ENCODE measurements at regions not wholly inside any gene's neighbourhood (a gene's known extent, or its start where the extent isn't known, plus 50 kb on each side); places are given as distances from the start of the nearest gene placed in this dataset.

GRCh38 chr7:153002572-153002971 is 243.0 kb downstream of the ACTR3B start:
- Histone ChIP-seq H2AFZ (ENCODE audit: low read depth, low read length) (no peak overlapping the region), H3K4me2 (ENCODE audit: low read length) (no peak overlapping the region), H3K4me1 (ENCODE audit: insufficient read depth, low read length) (no peaks in the 10 kb centered on the region), H3K79me2 (ENCODE audit: insufficient read depth, low read length) (no peaks in the 10 kb centered on the region), H4K20me1 (ENCODE audit: insufficient read depth, low read length) (no peaks in the 10 kb centered on the region), H3K4me3 (ENCODE audit: insufficient read depth, low read depth, low read length) (no peak overlapping the region), H3K27me3 (ENCODE audit: insufficient read depth, low read length) (no peaks in the 10 kb centered on the region), H3K9ac (ENCODE audit: low read length) (no peak overlapping the region), H3K27ac (ENCODE audit: low read depth, low read length) (no peak overlapping the region), H3K36me3 (ENCODE audit: insufficient read depth, low read length) (no peaks in the 10 kb centered on the region), H3K9me3 (ENCODE audit: insufficient read depth, low read depth, low read length) (no peaks in the 10 kb centered on the region)
- H3K4me3 Mint-ChIP-seq (ENCODE audit: unreplicated experiment), result no peak overlapping the region
- DNase-seq (ENCODE audit: low read depth) (no peak), FAIRE-seq (no peak)
- peaks cover 5% of the 10 kb centered on the region for H3K27me3 Mint-ChIP-seq (ENCODE audit: low read depth, unreplicated experiment)
- H3K27ac Mint-ChIP-seq (ENCODE audit: unreplicated experiment), result no peak overlapping the region
- H3K4me1 Mint-ChIP-seq (ENCODE audit: low read depth, unreplicated experiment), result no peaks in the 10 kb centered on the region
- no peak for TF ChIP-seq EZH2 (IDR thresholded peaks at IDR 0.05; ENCODE audit: insufficient read depth, low read length)
- TF ChIP-seq CTCF (IDR thresholded peaks at IDR 0.05; ENCODE audit: insufficient read depth, low read depth, low read length), result no peak
- H3K36me3 Mint-ChIP-seq (ENCODE audit: low read depth, unreplicated experiment), result no peaks in the 10 kb centered on the region
- H3K9me3 Mint-ChIP-seq (ENCODE audit: unreplicated experiment), result peaks cover 9% of the 10 kb centered on the region

GRCh38 chr7:153004341-153004740 is 244.8 kb downstream of the ACTR3B start:
- Histone ChIP-seq H3K27ac (ENCODE audit: low read depth, low read length) (no peak overlapping the region), H2AFZ (ENCODE audit: low read depth, low read length) (no peak overlapping the region), H4K20me1 (ENCODE audit: insufficient read depth, low read length) (no peaks in the 10 kb centered on the region), H3K9me3 (ENCODE audit: insufficient read depth, low read depth, low read length) (no peaks in the 10 kb centered on the region), H3K79me2 (ENCODE audit: insufficient read depth, low read length) (no peaks in the 10 kb centered on the region), H3K9ac (ENCODE audit: low read length) (no peak overlapping the region), H3K4me1 (ENCODE audit: insufficient read depth, low read length) (no peaks in the 10 kb centered on the region), H3K27me3 (ENCODE audit: insufficient read depth, low read length) (no peaks in the 10 kb centered on the region), H3K4me2 (ENCODE audit: low read length) (no peak overlapping the region), H3K36me3 (ENCODE audit: insufficient read depth, low read length) (no peaks in the 10 kb centered on the region), H3K4me3 (ENCODE audit: insufficient read depth, low read depth, low read length) (no peak overlapping the region)
- TF ChIP-seq CTCF (IDR thresholded peaks at IDR 0.05; ENCODE audit: insufficient read depth, low read depth, low read length) (no peak), EZH2 (IDR thresholded peaks at IDR 0.05; ENCODE audit: insufficient read depth, low read length) (no peak)
- peaks cover 4% of the 10 kb centered on the region for H3K9me3 Mint-ChIP-seq (ENCODE audit: unreplicated experiment)
- H3K27me3 Mint-ChIP-seq (ENCODE audit: low read depth, unreplicated experiment), result peaks cover 8% of the 10 kb centered on the region
- no peak overlapping the region for H3K27ac Mint-ChIP-seq (ENCODE audit: unreplicated experiment)
- H3K4me3 Mint-ChIP-seq (ENCODE audit: unreplicated experiment), result no peak overlapping the region
- FAIRE-seq, result no peak
- H3K36me3 Mint-ChIP-seq (ENCODE audit: low read depth, unreplicated experiment), result no peaks in the 10 kb centered on the region
- H3K4me1 Mint-ChIP-seq (ENCODE audit: low read depth, unreplicated experiment), result no peaks in the 10 kb centered on the region
- DNase-seq (ENCODE audit: low read depth), result no peak

- Mint-ChIP-seq H3K27ac (ENCODE audit: unreplicated experiment) (no peak overlapping the region), H3K4me1 (ENCODE audit: low read depth, unreplicated experiment) (no peaks in the 10 kb centered on the region), H3K9me3 (ENCODE audit: unreplicated experiment) (no peaks in the 10 kb centered on the region), H3K4me3 (ENCODE audit: unreplicated experiment) (no peak overlapping the region), H3K27me3 (ENCODE audit: low read depth, unreplicated experiment) (peaks cover 13% of the 10 kb centered on the region), H3K36me3 (ENCODE audit: low read depth, unreplicated experiment) (no peaks in the 10 kb centered on the region)
- Histone ChIP-seq H3K27me3 (ENCODE audit: insufficient read depth, low read length) (no peaks in the 10 kb centered on the region), H3K4me1 (ENCODE audit: insufficient read depth, low read length) (no peaks in the 10 kb centered on the region), H4K20me1 (ENCODE audit: insufficient read depth, low read length) (no peaks in the 10 kb centered on the region), H3K4me3 (ENCODE audit: insufficient read depth, low read depth, low read length) (no peak overlapping the region), H2AFZ (ENCODE audit: low read depth, low read length) (no peak overlapping the region), H3K36me3 (ENCODE audit: insufficient read depth, low read length) (no peaks in the 10 kb centered on the region), H3K4me2 (ENCODE audit: low read length) (no peak overlapping the region), H3K27ac (ENCODE audit: low read depth, low read length) (no peak overlapping the region), H3K9ac (ENCODE audit: low read length) (no peak overlapping the region), H3K9me3 (ENCODE audit: insufficient read depth, low read depth, low read length) (no peaks in the 10 kb centered on the region), H3K79me2 (ENCODE audit: insufficient read depth, low read length) (no peaks in the 10 kb centered on the region)
- TF ChIP-seq CTCF (IDR thresholded peaks at IDR 0.05; ENCODE audit: insufficient read depth, low read depth, low read length) (no peak), EZH2 (IDR thresholded peaks at IDR 0.05; ENCODE audit: insufficient read depth, low read length) (no peak)
- no peak for DNase-seq (ENCODE audit: low read depth)
- no peak for FAIRE-seq
Measured at GRCh38 chr7:153005750-153006435, 246.3 kb downstream of the ACTR3B start.
